ENCODE measurements at regions not wholly inside any gene's neighbourhood (a gene's known extent, or its start where the extent isn't known, plus 50 kb on each side); places are given as distances from the start of the nearest gene placed in this dataset.
"Not testable (repeated sequence)": the region's sequence is repeated elsewhere in the genome, so short reads cannot be mapped to it uniquely, and the experiment has no call there.

- DNase-seq (ENCODE audit: low spot score) (no peak), ATAC-seq (no peak)
- CTCF ChIA-PET = no interaction called here
- no peak overlapping the region for H3K27ac Mint-ChIP-seq
- POLR2A ChIA-PET = no interaction called here
- H3K27me3 Mint-ChIP-seq (ENCODE audit: low read depth) = no peaks in the 10 kb centered on the region
- H3K4me1 Mint-ChIP-seq = peaks cover 15% of the 10 kb centered on the region
- TF ChIP-seq, protein P1, sequence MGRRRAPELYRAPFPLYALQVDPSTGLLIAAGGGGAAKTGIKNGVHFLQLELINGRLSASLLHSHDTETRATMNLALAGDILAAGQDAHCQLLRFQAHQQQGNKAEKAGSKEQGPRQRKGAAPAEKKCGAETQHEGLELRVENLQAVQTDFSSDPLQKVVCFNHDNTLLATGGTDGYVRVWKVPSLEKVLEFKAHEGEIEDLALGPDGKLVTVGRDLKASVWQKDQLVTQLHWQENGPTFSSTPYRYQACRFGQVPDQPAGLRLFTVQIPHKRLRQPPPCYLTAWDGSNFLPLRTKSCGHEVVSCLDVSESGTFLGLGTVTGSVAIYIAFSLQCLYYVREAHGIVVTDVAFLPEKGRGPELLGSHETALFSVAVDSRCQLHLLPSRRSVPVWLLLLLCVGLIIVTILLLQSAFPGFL (CRISPR knock-in tag; IDR thresholded peaks at IDR 0.05; ENCODE audit: borderline replicate concordance) = no peak
- TF ChIP-seq, protein P2, sequence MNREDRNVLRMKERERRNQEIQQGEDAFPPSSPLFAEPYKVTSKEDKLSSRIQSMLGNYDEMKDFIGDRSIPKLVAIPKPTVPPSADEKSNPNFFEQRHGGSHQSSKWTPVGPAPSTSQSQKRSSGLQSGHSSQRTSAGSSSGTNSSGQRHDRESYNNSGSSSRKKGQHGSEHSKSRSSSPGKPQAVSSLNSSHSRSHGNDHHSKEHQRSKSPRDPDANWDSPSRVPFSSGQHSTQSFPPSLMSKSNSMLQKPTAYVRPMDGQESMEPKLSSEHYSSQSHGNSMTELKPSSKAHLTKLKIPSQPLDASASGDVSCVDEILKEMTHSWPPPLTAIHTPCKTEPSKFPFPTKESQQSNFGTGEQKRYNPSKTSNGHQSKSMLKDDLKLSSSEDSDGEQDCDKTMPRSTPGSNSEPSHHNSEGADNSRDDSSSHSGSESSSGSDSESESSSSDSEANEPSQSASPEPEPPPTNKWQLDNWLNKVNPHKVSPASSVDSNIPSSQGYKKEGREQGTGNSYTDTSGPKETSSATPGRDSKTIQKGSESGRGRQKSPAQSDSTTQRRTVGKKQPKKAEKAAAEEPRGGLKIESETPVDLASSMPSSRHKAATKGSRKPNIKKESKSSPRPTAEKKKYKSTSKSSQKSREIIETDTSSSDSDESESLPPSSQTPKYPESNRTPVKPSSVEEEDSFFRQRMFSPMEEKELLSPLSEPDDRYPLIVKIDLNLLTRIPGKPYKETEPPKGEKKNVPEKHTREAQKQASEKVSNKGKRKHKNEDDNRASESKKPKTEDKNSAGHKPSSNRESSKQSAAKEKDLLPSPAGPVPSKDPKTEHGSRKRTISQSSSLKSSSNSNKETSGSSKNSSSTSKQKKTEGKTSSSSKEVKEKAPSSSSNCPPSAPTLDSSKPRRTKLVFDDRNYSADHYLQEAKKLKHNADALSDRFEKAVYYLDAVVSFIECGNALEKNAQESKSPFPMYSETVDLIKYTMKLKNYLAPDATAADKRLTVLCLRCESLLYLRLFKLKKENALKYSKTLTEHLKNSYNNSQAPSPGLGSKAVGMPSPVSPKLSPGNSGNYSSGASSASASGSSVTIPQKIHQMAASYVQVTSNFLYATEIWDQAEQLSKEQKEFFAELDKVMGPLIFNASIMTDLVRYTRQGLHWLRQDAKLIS (CRISPR knock-in tag; IDR thresholded peaks at IDR 0.05; ENCODE audit: borderline replicate concordance) = no peak
- TF ChIP-seq, protein P3, sequence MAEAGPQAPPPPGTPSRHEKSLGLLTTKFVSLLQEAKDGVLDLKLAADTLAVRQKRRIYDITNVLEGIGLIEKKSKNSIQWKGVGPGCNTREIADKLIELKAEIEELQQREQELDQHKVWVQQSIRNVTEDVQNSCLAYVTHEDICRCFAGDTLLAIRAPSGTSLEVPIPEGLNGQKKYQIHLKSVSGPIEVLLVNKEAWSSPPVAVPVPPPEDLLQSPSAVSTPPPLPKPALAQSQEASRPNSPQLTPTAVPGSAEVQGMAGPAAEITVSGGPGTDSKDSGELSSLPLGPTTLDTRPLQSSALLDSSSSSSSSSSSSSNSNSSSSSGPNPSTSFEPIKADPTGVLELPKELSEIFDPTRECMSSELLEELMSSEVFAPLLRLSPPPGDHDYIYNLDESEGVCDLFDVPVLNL (CRISPR knock-in tag; IDR thresholded peaks at IDR 0.05; ENCODE audit: borderline replicate concordance, low read depth) = no peak
- TF ChIP-seq, protein P4, sequence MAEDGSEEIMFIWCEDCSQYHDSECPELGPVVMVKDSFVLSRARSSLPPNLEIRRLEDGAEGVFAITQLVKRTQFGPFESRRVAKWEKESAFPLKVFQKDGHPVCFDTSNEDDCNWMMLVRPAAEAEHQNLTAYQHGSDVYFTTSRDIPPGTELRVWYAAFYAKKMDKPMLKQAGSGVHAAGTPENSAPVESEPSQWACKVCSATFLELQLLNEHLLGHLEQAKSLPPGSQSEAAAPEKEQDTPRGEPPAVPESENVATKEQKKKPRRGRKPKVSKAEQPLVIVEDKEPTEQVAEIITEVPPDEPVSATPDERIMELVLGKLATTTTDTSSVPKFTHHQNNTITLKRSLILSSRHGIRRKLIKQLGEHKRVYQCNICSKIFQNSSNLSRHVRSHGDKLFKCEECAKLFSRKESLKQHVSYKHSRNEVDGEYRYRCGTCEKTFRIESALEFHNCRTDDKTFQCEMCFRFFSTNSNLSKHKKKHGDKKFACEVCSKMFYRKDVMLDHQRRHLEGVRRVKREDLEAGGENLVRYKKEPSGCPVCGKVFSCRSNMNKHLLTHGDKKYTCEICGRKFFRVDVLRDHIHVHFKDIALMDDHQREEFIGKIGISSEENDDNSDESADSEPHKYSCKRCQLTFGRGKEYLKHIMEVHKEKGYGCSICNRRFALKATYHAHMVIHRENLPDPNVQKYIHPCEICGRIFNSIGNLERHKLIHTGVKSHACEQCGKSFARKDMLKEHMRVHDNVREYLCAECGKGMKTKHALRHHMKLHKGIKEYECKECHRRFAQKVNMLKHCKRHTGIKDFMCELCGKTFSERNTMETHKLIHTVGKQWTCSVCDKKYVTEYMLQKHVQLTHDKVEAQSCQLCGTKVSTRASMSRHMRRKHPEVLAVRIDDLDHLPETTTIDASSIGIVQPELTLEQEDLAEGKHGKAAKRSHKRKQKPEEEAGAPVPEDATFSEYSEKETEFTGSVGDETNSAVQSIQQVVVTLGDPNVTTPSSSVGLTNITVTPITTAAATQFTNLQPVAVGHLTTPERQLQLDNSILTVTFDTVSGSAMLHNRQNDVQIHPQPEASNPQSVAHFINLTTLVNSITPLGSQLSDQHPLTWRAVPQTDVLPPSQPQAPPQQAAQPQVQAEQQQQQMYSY (CRISPR knock-in tag; IDR thresholded peaks at IDR 0.05) = no peak
- TF ChIP-seq IRF2 (CRISPR knock-in tag; IDR thresholded peaks at IDR 0.05; ENCODE audit: borderline replicate concordance, low read depth) (no peak), SOX15 (CRISPR knock-in tag; IDR thresholded peaks at IDR 0.05) (no peak)
- H3K9me3 Mint-ChIP-seq = no peaks in the 10 kb centered on the region
- H3K36me3 Mint-ChIP-seq = no peaks in the 10 kb centered on the region
- H3K4me3 Mint-ChIP-seq = no peak overlapping the region
Observed at GRCh38 chr7:152937282-152937681, 177.7 kb downstream of the ACTR3B start.

- POLR2A ChIA-PET; CTCF ChIA-PET; H3K4me3 Mint-ChIP-seq; H3K36me3 Mint-ChIP-seq; H3K27me3 Mint-ChIP-seq (ENCODE audit: low read depth); H3K27ac Mint-ChIP-seq; DNase-seq (ENCODE audit: low spot score); ATAC-seq; H3K4me1 Mint-ChIP-seq: not testable (repeated sequence)
- peaks cover 20% of the 10 kb centered on the region for H3K9me3 Mint-ChIP-seq
Observed at GRCh38 chr7:152946616-152947015, 187.1 kb downstream of the ACTR3B start.

DNA sequence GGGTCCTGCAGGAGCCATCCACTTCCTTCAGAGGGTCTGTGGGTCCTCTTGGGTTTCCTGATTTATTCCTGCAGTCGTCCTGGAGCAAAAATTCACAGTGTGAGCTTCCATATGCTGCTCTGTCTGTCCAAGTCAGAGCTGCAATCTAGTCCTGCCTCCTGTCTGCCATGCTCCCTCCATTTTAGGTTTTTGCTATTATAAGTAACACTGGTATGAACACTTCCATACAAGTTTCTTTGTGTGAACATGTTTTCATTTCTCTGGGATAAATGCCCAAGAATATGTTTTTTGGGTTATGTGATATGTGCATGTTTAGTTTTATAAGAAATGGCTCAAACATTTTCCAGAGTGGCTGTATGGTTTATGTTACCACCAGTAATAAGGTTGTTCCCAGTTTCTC is 188.1 kb downstream of the ACTR3B start:
- no peaks in the 10 kb centered on the region for H3K4me1 Mint-ChIP-seq
- POLR2A ChIA-PET = no interaction called here
- TF ChIP-seq ATF3 (CRISPR knock-in tag; conservative IDR thresholded peaks at IDR 0.05) (no peak), CREM (CRISPR knock-in tag; IDR thresholded peaks at IDR 0.05) (no peak), NR2C2 (CRISPR knock-in tag; IDR thresholded peaks at IDR 0.05) (no peak), ZNF263 (CRISPR knock-in tag; IDR thresholded peaks at IDR 0.05; ENCODE audit: low read depth) (no peak), KAT7 (CRISPR knock-in tag; IDR thresholded peaks at IDR 0.05; ENCODE audit: borderline replicate concordance) (no peak), ZNF232 (CRISPR knock-in tag; IDR thresholded peaks at IDR 0.05) (no peak), TEAD4 (CRISPR knock-in tag; IDR thresholded peaks at IDR 0.05) (no peak)
- CTCF ChIA-PET = no interaction called here
- DNase-seq (ENCODE audit: low spot score) = no peak
- H3K9me3 Mint-ChIP-seq = peaks cover 20% of the 10 kb centered on the region
- no peak overlapping the region for H3K27ac Mint-ChIP-seq
- H3K36me3 Mint-ChIP-seq = peaks cover 6% of the 10 kb centered on the region
- H3K27me3 Mint-ChIP-seq (ENCODE audit: low read depth) = no peaks in the 10 kb centered on the region; the same call in 1 of the 2 replicates
- ATAC-seq = no peak
- H3K4me3 Mint-ChIP-seq = no peak overlapping the region

Data from WTC11 (cell line).